H9 (cell line): ENCODE measurements at regions not wholly inside any gene's neighbourhood (a gene's known extent, or its start where the extent isn't known, plus 50 kb on each side); places are given as distances from the start of the nearest gene placed in this dataset.

ENCODE experiments used
- DNase-seq: peaks from one replicate; pipeline ENCODE4 v3.0.0-alpha.2; 2017
- H2AFZ ChIP-seq: one replicate; pipeline ENCODE4 v1.6.1; 2013; ENCODE audit warnings: mild to moderate bottlenecking, low read length, control low read depth, moderate library complexity
- H2AK5ac ChIP-seq: 2 replicates; pipeline ENCODE4 v1.6.1; 2013; ENCODE audit warnings: low read length, control low read depth, mixed read lengths; ENCODE audit not compliant: insufficient read length
- H2BK120ac ChIP-seq: one replicate; pipeline ENCODE4 v1.6.1; 2013; ENCODE audit warnings: low read depth, mild to moderate bottlenecking, low read length, control low read depth, inconsistent platforms; ENCODE audit not compliant: poor library complexity, severe bottlenecking
- H2BK12ac ChIP-seq: 2 replicates; pipeline ENCODE4 v1.6.1; 2013; ENCODE audit warnings: low read length, control low read depth, mixed read lengths, low read depth; ENCODE audit not compliant: insufficient read length
- H2BK15ac ChIP-seq: 2 replicates; pipeline ENCODE4 v1.6.1; 2013; ENCODE audit warnings: low read depth, low read length, control low read depth
- H2BK20ac ChIP-seq: one replicate; pipeline ENCODE4 v1.6.1; 2013; ENCODE audit warnings: low read depth, mild to moderate bottlenecking, low read length, control low read depth, inconsistent platforms; ENCODE audit not compliant: poor library complexity, severe bottlenecking
- H2BK5ac ChIP-seq: 2 replicates; pipeline ENCODE4 v1.6.1; 2013; ENCODE audit warnings: low read length, control low read depth, mixed read lengths; ENCODE audit not compliant: insufficient read length
- H3K14ac ChIP-seq: 2 replicates; pipeline ENCODE4 v1.6.1; 2013; ENCODE audit warnings: low read length, control low read depth; ENCODE audit not compliant: insufficient read depth
- H3K18ac ChIP-seq: 2 replicates; pipeline ENCODE4 v1.6.1; 2013; ENCODE audit warnings: low read depth, mild to moderate bottlenecking, mixed read lengths, low read length, control low read depth; ENCODE audit not compliant: insufficient read length
- H3K23ac ChIP-seq: 2 replicates; pipeline ENCODE4 v1.6.1; 2013; ENCODE audit warnings: low read length, control low read depth, mixed read lengths, low read depth; ENCODE audit not compliant: insufficient read length
- H3K23me2 ChIP-seq: 2 replicates; pipeline ENCODE4 v1.6.1; 2013; ENCODE audit warnings: low read depth, mild to moderate bottlenecking, mixed read lengths, low read length, control low read depth; ENCODE audit not compliant: insufficient read length, poor library complexity, severe bottlenecking
- H3K27ac ChIP-seq: 2 replicates; pipeline ENCODE4 v1.5.1; 2013; ENCODE audit warnings: low read length, control low read depth, mixed read lengths, low read depth; ENCODE audit not compliant: insufficient read length
- H3K27me3 ChIP-seq: 2 replicates; pipeline ENCODE4 v1.6.1; 2013; ENCODE audit warnings: low read length, control low read depth, inconsistent platforms; ENCODE audit not compliant: insufficient read depth
- H3K4ac ChIP-seq: 2 replicates; pipeline ENCODE4 v1.6.1; 2013; ENCODE audit warnings: low read depth, mild to moderate bottlenecking, control low read depth, inconsistent platforms, low read length, moderate library complexity
- H3K4me1 ChIP-seq: 2 replicates; pipeline ENCODE4 v1.6.1; 2013; ENCODE audit warnings: low read length, control low read depth, inconsistent platforms; ENCODE audit not compliant: insufficient read depth
- H3K4me2 ChIP-seq: 2 replicates; pipeline ENCODE4 v1.6.1; 2013; ENCODE audit warnings: low read length, control low read depth, mixed read lengths; ENCODE audit not compliant: insufficient read length, insufficient read depth
- H3K56ac ChIP-seq: 2 replicates; pipeline ENCODE4 v1.6.1; 2013; ENCODE audit warnings: low read depth, mild to moderate bottlenecking, mixed read lengths, low read length, control low read depth; ENCODE audit not compliant: insufficient read length
- H3K79me1 ChIP-seq: 2 replicates; pipeline ENCODE4 v1.6.1; 2013; ENCODE audit warnings: low read depth, mild to moderate bottlenecking, moderate library complexity, low read length, control low read depth, inconsistent platforms; ENCODE audit not compliant: insufficient read depth, poor library complexity, severe bottlenecking
- H3K79me2 ChIP-seq: 2 replicates; pipeline ENCODE4 v1.6.1; 2013; ENCODE audit warnings: low read length, control low read depth, inconsistent platforms; ENCODE audit not compliant: insufficient read depth
- H3K9ac ChIP-seq: 2 replicates; pipeline ENCODE4 v1.6.1; 2013; ENCODE audit warnings: low read length, control low read depth, mixed read lengths; ENCODE audit not compliant: insufficient read length; ENCODE audit errors: extremely low read depth
- H3K9me3 ChIP-seq: one replicate; pipeline ENCODE4 v1.6.1; 2013; ENCODE audit warnings: low read depth, low read length, inconsistent platforms; ENCODE audit not compliant: control insufficient read depth
- H3T11ph ChIP-seq: one replicate; pipeline ENCODE4 v1.6.1; 2013; ENCODE audit warnings: mild to moderate bottlenecking, low read length, control low read depth, inconsistent platforms
- H4K20me1 ChIP-seq: one replicate; pipeline ENCODE4 v1.6.1; 2013; ENCODE audit not compliant: control insufficient read depth, insufficient read length, insufficient read depth
- H4K5ac ChIP-seq: 2 replicates; pipeline ENCODE4 v1.6.1; 2013; ENCODE audit warnings: low read depth, mild to moderate bottlenecking, mixed read lengths, low read length, control low read depth; ENCODE audit not compliant: insufficient read length
- H4K8ac ChIP-seq: replicated peaks from 2 replicates; pipeline ENCODE4 v1.6.1; 2013; ENCODE audit warnings: low read length, control low read depth, mixed read lengths, low read depth; ENCODE audit not compliant: insufficient read length
- H4K91ac ChIP-seq: 2 replicates; pipeline ENCODE4 v1.6.1; 2013; ENCODE audit warnings: low read depth, mild to moderate bottlenecking, moderate library complexity, mixed read lengths, low read length, control low read depth; ENCODE audit not compliant: insufficient read length
- H3K27ac Mint-ChIP-seq, 3 experiments: 2 replicates in 2 of 3; 3 replicates in 1 of 3; pipeline ENCODE4 v1.8.0; 2020 to 2021; ENCODE audit warnings: mixed read lengths in 3 of 3, mild to moderate bottlenecking in 1 of 3, moderate library complexity in 1 of 3
- H3K27me3 Mint-ChIP-seq: 2 replicates; pipeline ENCODE4 v1.8.0; 2021; ENCODE audit warnings: low read depth, mild to moderate bottlenecking, moderate library complexity, mixed read lengths
- H3K36me3 Mint-ChIP-seq, 3 experiments: 2 replicates in 2 of 3; 3 replicates in 1 of 3; pipeline ENCODE4 v1.8.0; 2020 to 2021; ENCODE audit warnings: low read depth in 3 of 3, mixed read lengths in 3 of 3; ENCODE audit not compliant: insufficient read depth in 1 of 3
- H3K4me1 Mint-ChIP-seq, 2 experiments: 2 replicates each; pipeline ENCODE4 v1.8.0; 2020; ENCODE audit warnings: mixed read lengths in 2 of 2
- H3K4me3 Mint-ChIP-seq, 2 experiments: 2 replicates in 1 of 2; 3 replicates in 1 of 2; pipeline ENCODE4 v1.8.0; 2020 to 2021; ENCODE audit warnings: mild to moderate bottlenecking in 2 of 2, mixed read lengths in 2 of 2, moderate library complexity in 1 of 2
- H3K9me3 Mint-ChIP-seq, 2 experiments: 2 replicates in 1 of 2; 3 replicates in 1 of 2; pipeline ENCODE4 v1.8.0; 2020; ENCODE audit warnings: mild to moderate bottlenecking in 2 of 2, mixed read lengths in 2 of 2, moderate library complexity in 1 of 2
- WGBS: extraction: QIAGEN DNeasy Blood & Tissue Kit; methylation state at CpG from one replicate; pipeline ENCODE4 v1.1.7; 2013; ENCODE audit warnings: missing lambda C conversion rate, low lambda C conversion rate, mixed read lengths; ENCODE audit not compliant: insufficient read length; ENCODE audit errors: extremely low coverage; 5-methylcytosine and 5-hydroxymethylcytosine counted together
- TF ChIP-seq, protein P1 (sequence below): fragments of 200-600 bp; sonication (generic); conservative IDR thresholded peaks from 3 replicates; pipeline ENCODE4 v1.8.0; 2021; ENCODE audit warnings: antibody characterized with exemption, mild to moderate bottlenecking

- peaks cover 12 to 13% of the 10 kb centered on the region in 2 experiments for H3K4me1 Mint-ChIP-seq
- Histone ChIP-seq H2BK5ac (no peak overlapping the region), H3K23ac (no peak overlapping the region), H3K9me3 (no peaks in the 10 kb centered on the region), H4K5ac (no peak overlapping the region), H2BK15ac (no peak overlapping the region), H2BK20ac (no peak overlapping the region), H2BK12ac (no peak overlapping the region), H3K4ac (no peak overlapping the region), H3K79me2 (no peaks in the 10 kb centered on the region), H4K91ac (no peak overlapping the region), H3K14ac (no peak overlapping the region), H2AFZ (no peak overlapping the region), H3K79me1 (no peaks in the 10 kb centered on the region), H3K27me3 (no peaks in the 10 kb centered on the region), H3K4me2 (no peak overlapping the region), H2AK5ac (no peak overlapping the region), H3K4me1 (no peaks in the 10 kb centered on the region), H2BK120ac (no peak overlapping the region), H3K18ac (no peak overlapping the region), H3K23me2 (no peaks in the 10 kb centered on the region), H4K8ac (no peak overlapping the region), H3K9ac (no peak overlapping the region), H4K20me1 (no peaks in the 10 kb centered on the region), H3K27ac (no peak overlapping the region), H3T11ph (no peak overlapping the region), H3K56ac (no peak overlapping the region)
- no peak overlapping the region for H3K4me3 Mint-ChIP-seq
- H3K27me3 Mint-ChIP-seq, result no peaks in the 10 kb centered on the region
- H3K36me3 Mint-ChIP-seq, result no peaks in the 10 kb centered on the region
- H3K27ac Mint-ChIP-seq, result no peak overlapping the region
- H3K9me3 Mint-ChIP-seq, result no peaks in the 10 kb centered on the region
- TF ChIP-seq, protein P1, sequence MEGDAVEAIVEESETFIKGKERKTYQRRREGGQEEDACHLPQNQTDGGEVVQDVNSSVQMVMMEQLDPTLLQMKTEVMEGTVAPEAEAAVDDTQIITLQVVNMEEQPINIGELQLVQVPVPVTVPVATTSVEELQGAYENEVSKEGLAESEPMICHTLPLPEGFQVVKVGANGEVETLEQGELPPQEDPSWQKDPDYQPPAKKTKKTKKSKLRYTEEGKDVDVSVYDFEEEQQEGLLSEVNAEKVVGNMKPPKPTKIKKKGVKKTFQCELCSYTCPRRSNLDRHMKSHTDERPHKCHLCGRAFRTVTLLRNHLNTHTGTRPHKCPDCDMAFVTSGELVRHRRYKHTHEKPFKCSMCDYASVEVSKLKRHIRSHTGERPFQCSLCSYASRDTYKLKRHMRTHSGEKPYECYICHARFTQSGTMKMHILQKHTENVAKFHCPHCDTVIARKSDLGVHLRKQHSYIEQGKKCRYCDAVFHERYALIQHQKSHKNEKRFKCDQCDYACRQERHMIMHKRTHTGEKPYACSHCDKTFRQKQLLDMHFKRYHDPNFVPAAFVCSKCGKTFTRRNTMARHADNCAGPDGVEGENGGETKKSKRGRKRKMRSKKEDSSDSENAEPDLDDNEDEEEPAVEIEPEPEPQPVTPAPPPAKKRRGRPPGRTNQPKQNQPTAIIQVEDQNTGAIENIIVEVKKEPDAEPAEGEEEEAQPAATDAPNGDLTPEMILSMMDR, result no peak
- DNase-seq, result no peak
- WGBS, result no CpG with 5 or more reads among the region's 3 CpGs
These were observed 142.2 kb upstream of the HDAC9 start for GRCh38 chr7:18353339-18353738.
